HG03575 (cell line): ENCODE measurements at regions not wholly inside any gene's neighbourhood (a gene's known extent, or its start where the extent isn't known, plus 50 kb on each side); places are given as distances from the start of the nearest gene placed in this dataset.

Source experiments
- ATAC-seq: cut with Tn5 transposase; IDR thresholded peaks from one replicate; pipeline ENCODE4 v1.9.1; 2021; ENCODE audit not compliant: unreplicated experiment, insufficient number of reproducible peaks, low FRiP score; ENCODE audit errors: extremely low read depth

DNA sequence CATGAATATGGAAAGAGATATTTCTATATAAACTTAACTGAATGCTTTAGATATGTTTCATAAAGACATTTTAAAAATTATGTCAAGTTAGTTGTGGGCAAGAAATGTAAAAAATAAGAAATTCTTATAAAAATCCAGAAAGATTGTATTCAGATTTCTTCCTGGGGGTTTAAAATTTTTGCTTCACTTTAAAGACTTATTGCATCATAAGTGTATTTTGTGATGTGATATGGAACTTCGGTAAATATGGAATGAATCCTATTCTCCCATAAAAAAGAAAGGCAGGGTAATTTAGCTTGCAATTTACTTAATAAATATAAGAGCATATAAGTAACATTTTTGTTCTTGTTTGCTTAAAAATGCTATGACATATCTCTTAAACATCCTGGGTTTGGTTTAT, 104.8 kb upstream of the CWC22 start:
- no peak for ATAC-seq

DNA sequence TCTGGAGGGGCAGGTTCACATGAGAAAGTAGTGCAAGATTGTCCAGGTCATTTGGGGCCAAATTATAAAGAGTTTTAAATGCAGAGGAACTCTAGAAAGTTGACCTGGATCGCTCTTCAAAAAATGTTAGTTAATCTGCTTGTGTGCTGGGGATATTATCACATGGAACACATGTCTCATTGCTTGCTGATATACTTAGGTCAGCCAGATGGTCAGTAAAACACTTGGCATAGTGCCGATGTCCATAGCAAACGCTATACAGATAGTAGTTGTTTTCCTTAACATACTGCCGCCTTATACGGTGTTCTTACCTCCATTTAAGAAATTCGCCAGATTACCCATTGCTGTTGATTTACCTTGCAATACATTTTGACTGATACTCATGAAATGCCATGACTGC, 103.4 kb upstream of the CWC22 start:
- no peak for ATAC-seq

DNA sequence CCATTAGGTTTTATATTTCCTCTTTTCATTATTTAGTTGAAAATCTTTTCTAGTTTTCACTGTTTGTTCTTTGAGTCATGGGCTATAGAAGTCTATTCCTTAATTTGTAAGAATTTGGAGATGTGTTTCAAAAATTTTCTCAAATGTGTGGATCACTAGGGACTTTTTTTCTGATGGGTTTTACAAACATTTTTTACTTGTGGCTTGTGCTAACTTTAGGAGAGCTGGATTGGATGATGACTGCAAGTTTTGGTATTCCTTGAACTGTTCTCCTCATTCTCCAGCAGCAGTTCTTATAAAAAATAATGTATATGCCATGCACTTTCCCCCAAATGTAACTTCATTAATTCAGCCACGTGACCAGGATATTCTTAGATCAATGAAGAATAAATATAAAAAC, 94.7 kb upstream of the CWC22 start:
- ATAC-seq = no peak

DNA sequence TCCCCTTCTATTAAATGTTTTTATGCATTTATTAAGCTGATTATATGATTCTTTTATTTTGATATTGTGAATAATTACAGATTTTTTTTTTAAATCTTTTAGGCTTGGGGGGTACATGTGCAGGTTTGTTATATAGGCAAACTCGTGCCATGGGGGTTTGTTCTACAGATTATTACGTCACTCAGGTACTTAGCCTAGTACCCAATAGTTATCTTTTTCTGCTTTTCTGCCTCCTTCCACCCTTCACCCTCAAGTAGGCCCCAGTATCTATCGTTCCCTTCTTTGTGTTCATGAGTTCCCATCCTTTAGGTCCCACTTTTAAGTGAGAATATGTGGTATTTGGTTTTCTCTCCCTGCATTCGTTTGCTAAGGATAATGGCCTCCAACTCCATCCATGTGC, 92.2 kb upstream of the CWC22 start:
- ATAC-seq = no peak

DNA sequence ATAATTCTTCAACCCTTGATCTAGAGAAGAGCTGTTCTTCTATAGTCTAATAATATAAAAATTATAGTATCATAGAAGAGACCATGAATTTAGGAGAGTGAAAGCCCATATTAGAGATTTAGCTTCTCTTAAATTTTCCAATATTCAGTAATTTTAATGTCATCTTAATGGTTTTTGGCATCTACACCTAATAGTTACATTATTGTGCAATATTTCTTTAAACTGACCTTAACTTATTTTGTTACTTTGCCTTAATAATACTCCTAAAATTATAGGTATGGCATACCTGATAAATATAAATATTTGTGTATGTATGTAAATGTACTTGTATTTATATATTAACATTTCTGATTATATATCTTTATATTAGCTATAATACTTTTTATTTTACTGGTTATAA, 78.0 kb upstream of the CWC22 start:
- ATAC-seq = no peak

DNA sequence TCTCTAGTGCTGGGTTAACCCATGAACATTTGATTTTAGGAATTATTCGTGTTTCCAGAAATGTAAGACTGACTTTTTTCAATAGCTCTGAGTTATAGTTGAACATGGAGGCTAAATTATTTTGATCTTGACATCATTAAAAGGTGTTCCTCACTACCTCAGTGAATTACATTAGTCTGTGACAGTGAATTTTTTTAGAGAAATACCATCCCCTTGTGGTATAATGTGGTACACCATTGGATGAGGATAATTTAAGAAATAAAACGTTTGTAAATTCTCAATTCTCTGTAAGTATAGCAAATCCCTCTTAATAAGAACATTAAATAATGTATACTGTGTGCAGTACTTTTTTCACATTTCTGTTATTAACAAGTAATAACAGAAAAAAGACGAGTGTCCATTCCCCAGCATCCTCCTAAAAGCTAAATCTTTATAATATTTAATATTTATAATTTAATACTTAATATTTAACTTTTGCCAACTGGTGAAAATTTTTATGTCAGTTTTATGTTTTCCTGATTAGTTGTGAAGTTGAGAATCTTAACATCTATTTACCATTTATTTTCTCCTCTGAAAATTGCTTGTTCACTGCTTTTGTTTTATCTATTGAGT, 70.3 kb upstream of the CWC22 start:
- ATAC-seq = no peak

DNA sequence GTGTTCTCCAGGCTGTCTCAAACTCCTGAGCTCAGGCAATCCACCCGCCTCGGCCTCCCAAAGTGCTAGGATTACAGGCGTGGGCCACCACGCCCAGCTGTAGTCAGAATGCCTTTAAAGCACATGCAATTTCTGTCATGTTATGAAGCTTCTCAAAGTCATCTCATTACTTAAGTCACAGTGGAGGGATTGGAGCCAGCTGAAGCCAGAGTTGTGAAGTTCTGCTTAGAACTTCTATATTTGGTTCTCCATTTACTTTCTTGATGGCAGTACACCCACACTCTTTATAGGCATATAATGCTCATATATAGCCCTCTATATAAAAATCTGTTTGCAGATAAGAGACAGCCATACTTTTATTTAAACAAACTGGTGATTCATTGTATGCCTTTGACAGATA, 68.8 kb upstream of the CWC22 start:
- ATAC-seq = no peak

DNA sequence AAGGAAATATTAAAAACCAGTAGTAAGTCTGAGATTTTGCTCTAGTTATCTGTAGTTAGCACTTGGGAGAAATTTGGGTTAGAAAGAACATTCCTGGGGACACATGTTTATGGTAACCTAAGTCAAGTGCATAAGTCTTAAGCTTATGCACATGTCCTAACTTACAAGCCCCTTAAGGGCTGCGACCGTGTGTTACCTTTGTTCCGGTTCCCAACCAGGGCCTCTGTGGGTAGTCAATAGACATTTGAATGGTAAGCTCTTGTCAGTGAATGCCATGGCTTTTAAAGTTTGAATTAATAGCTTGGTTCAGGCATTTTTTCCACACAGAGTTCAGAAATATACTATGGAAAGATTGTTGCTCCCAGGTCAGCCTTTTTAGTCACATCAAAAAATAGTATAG, 64.7 kb upstream of the CWC22 start:
- ATAC-seq = no peak

DNA sequence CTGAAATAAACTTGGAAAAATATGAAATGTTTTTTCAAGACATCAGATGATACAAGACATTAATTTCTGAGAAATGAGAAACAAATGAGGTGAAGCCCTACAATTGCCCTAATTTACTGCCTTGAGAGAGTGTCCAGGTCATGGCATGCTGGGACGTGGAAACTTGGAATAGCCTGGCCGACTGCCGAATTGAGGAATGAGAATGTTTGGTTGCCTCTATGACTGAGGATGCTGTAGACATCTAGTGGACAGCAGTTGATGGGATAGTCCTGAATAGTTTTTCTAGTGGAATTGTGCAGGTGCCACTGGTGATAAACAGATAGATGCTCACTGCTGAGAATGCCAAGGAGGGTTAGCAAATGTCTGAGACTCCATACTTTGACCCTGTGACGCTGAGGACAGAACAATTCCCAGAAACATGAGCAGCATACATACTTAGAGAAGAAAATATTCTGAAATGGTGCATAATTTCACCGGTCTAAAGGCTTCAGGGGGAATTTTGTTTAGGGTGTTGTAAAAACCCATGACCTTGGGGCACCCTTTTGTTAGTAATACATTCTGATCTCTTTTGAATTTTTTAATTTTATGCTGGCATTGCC, 56.5 kb upstream of the CWC22 start:
- no peak for ATAC-seq

DNA sequence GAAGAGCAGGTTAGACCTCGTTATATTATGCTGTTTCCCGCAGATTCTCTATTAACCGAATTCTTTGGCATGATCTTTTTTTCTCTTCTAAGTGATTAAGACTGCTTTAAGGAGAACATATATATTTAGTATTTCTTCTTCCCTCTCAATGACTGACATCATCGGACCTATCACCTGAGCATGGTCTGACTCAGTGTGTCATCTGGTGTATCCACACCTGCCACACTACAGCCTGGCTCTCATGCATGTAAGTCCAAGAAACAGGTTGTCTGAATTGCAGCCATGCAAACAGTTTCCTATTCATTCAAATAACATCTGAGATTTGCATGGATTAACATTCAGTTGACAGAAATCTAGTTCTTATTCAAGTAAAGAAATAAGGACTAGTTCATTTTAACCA, 55.1 kb upstream of the CWC22 start:
- ATAC-seq = no peak

DNA sequence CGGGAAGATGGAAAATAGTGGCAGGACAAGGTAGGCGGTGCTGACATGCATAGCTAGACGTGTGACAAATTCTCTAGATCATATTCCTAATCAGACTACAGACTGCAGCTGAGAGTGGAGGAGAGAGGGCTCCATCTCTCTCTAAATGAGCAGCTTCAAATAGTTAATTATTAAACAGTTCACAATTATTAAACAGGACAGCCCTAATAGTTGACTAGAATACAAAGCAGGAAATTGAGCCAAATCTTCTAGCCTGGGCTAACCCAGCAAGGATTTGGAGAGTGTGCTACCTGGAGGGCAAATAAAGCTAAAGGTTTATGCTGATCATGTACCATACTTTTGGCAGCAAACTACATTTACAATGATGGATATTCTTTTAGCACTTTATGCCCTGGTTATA, 54.4 kb upstream of the CWC22 start:
- no peak for ATAC-seq

DNA sequence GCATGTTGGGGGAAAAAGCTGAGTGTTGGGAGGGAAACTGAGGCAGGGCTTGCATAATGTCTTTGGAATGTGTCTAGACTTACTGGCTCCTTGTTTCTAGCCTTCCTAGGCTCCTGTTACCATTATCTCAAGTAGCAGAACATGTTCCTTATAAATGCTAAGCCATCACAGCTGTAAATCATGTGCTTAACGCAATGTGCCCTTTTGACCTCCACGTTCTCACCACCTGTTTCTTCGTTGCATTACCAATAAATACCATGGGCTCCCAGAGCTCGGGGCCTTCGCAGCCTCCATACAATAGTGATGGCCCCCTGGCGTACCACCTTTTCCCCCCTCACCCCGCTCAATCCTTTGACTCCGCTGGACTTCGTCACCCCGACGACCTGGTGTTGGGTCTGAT, 54.0 kb upstream of the CWC22 start:
- ATAC-seq = no peak

DNA sequence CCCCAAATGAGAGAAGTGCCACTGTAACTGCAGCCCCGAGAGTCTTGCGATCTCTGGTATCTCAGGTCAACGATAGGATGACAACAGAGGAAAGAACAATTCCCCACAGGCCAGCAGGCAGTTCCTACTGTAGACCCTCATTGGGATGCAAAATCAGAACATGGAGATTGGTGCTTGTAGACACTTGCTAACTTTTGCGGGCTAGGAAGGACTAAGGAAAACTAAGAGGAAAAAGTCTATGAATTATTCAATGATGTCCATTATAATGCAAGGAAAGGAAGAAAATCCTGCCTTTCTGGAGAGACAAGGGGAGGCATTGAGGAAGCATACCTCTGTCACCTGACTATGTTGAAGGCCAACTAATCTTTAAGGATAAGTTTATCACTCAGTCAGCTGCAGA, 51.9 kb upstream of the CWC22 start:
- no peak for ATAC-seq

DNA sequence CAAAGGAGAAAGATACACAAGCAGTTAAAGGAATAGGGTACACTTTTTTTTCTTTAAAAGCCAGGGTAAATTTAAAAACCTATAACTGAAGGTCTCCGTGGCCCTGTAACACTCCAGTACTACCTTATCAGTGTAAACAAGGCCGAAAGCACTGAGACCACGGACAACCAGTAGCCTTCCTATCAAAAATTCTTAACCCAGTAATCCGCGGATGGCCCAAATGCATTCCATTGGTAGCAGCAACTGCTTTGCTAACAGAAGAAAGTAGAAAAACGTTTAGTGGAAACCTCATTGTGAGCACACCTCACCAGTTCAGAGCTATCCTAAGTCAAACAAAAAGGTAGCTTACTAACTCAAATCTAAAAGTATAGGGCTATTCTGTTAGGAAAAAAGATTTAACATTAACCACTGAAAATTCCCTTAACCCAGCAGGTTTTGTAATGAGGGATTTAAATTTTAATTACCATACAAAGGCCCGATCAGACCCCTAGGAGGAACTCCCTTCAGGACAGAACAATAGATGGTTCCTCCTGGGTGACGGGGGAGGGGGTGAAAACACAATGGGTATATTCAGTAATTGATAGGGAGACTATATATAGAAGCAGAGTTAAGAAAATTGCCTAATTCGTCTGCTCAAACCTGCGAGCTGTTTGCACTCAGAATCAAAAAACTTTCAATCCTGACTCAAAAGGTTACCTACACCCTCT, 50.8 kb upstream of the CWC22 start:
- ATAC-seq = no peak
